ENCODE measurements at regions not wholly inside any gene's neighbourhood (a gene's known extent, or its start where the extent isn't known, plus 50 kb on each side); places are given as distances from the start of the nearest gene placed in this dataset.

DNA sequence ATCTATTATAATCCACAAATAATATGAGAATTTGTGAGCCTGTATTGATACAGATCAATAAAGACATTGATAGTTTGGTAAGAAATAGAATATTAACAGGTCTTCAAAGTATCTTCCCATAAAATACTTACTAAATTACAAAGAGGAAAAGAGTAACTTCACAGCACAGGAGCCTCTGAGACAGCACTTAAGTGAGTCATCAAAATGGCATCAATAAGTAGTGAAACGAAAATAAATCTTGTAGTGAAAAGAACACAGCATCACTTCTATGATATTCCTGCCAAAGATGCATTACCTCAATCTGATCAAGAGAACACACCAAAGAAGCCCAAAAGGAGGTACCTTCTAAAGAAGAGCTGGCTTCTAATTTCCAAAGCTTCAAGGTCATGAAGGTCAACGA, 116.4 kb downstream of the CBLN2 start:
- TF ChIP-seq CTCF (IDR thresholded peaks at IDR 0.05; ENCODE audit: low read depth, low read length) (no peak), MYC (IDR thresholded peaks at IDR 0.05; ENCODE audit: low read depth, low read length) (no peak), POLR2A (IDR thresholded peaks at IDR 0.05; ENCODE audit: extremely low read depth, insufficient read length) (no peak)
- TF ChIP-seq, protein P1, sequence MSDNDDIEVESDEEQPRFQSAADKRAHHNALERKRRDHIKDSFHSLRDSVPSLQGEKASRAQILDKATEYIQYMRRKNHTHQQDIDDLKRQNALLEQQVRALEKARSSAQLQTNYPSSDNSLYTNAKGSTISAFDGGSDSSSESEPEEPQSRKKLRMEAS (IDR thresholded peaks at IDR 0.05; ENCODE audit: low read depth, low read length) = no peak
- no peak overlapping the region for H3K4me3 ChIP-seq (ENCODE audit: low read depth, low read length)
- no peak for DNase-seq (ENCODE audit: low read depth)

GRCh38 chr18:72419914-72420313, 124.2 kb downstream of the CBLN2 start:
- no peak for DNase-seq (ENCODE audit: low read depth)
- TF ChIP-seq POLR2A (IDR thresholded peaks at IDR 0.05; ENCODE audit: extremely low read depth, insufficient read length) (no peak), MYC (IDR thresholded peaks at IDR 0.05; ENCODE audit: low read depth, low read length) (no peak), CTCF (IDR thresholded peaks at IDR 0.05; ENCODE audit: low read depth, low read length) (no peak)
- TF ChIP-seq, protein P1 (IDR thresholded peaks at IDR 0.05; ENCODE audit: low read depth, low read length) = no peak
- H3K4me3 ChIP-seq (ENCODE audit: low read depth, low read length) = no peak overlapping the region

- DNase-seq (ENCODE audit: low read depth) = no peak
- H3K4me3 ChIP-seq (ENCODE audit: low read depth, low read length) = no peak overlapping the region
- TF ChIP-seq, protein P1 (IDR thresholded peaks at IDR 0.05; ENCODE audit: low read depth, low read length) = no peak
- no peak for TF ChIP-seq POLR2A (IDR thresholded peaks at IDR 0.05; ENCODE audit: extremely low read depth, insufficient read length)
- no peak for TF ChIP-seq CTCF (IDR thresholded peaks at IDR 0.05; ENCODE audit: low read depth, low read length)
- TF ChIP-seq MYC (IDR thresholded peaks at IDR 0.05; ENCODE audit: low read depth, low read length) = no peak
Measured at GRCh38 chr18:72412927-72413326, 131.2 kb downstream of the CBLN2 start.

- TF ChIP-seq, protein P1 (IDR thresholded peaks at IDR 0.05; ENCODE audit: low read depth, low read length) = no peak
- no peak for TF ChIP-seq MYC (IDR thresholded peaks at IDR 0.05; ENCODE audit: low read depth, low read length)
- TF ChIP-seq POLR2A (IDR thresholded peaks at IDR 0.05; ENCODE audit: extremely low read depth, insufficient read length) = no peak
- TF ChIP-seq CTCF (IDR thresholded peaks at IDR 0.05; ENCODE audit: low read depth, low read length) = no peak
- no peak overlapping the region for H3K4me3 ChIP-seq (ENCODE audit: low read depth, low read length)
- no peak for DNase-seq (ENCODE audit: low read depth)
Measured at GRCh38 chr18:72411261-72411660, 132.9 kb downstream of the CBLN2 start.

- H3K4me3 ChIP-seq (ENCODE audit: low read depth, low read length) = no peak overlapping the region
- no peak for DNase-seq (ENCODE audit: low read depth)
- TF ChIP-seq CTCF (IDR thresholded peaks at IDR 0.05; ENCODE audit: low read depth, low read length) = no peak
- TF ChIP-seq POLR2A (IDR thresholded peaks at IDR 0.05; ENCODE audit: extremely low read depth, insufficient read length) = no peak
Measured at GRCh38 chr18:72410399-72410798, 133.7 kb downstream of the CBLN2 start.

GRCh38 chr18:72409903-72410302, 134.2 kb downstream of the CBLN2 start:
- H3K4me3 ChIP-seq (ENCODE audit: low read depth, low read length) = no peak overlapping the region
- TF ChIP-seq CTCF (IDR thresholded peaks at IDR 0.05; ENCODE audit: low read depth, low read length) = no peak
- TF ChIP-seq POLR2A (IDR thresholded peaks at IDR 0.05; ENCODE audit: extremely low read depth, insufficient read length) = no peak
- TF ChIP-seq, protein P1 (IDR thresholded peaks at IDR 0.05; ENCODE audit: low read depth, low read length) = no peak
- no peak for TF ChIP-seq MYC (IDR thresholded peaks at IDR 0.05; ENCODE audit: low read depth, low read length)
- no peak for DNase-seq (ENCODE audit: low read depth)

Data from NB4 (cell line).